GM12891 (cell line): ENCODE measurements at regions not wholly inside any gene's neighbourhood (a gene's known extent, or its start where the extent isn't known, plus 50 kb on each side); places are given as distances from the start of the nearest gene placed in this dataset.

ENCODE experiments used
- POLR2A ChIP-seq: IDR thresholded peaks from 2 replicates; pipeline ENCODE4 v1.6.1; 2011; ENCODE audit warnings: low read depth, low read length, control low read depth
- POLR2AphosphoS5 ChIP-seq: IDR thresholded peaks from 2 replicates; pipeline ENCODE4 v1.6.1; 2011; ENCODE audit warnings: low read depth, low read length, control low read depth
- TAF1 ChIP-seq: IDR thresholded peaks from 2 replicates; pipeline ENCODE4 v1.6.1; 2011; ENCODE audit warnings: low read depth, low read length, control low read depth

- TF ChIP-seq POLR2AphosphoS5 (no peak), POLR2A (no peak), TAF1 (no peak)
Observed at GRCh38 chr13:22468045-22468444, 712.7 kb upstream of the SGCG start.
